ENCODE measurements at regions not wholly inside any gene's neighbourhood (a gene's known extent, or its start where the extent isn't known, plus 50 kb on each side); places are given as distances from the start of the nearest gene placed in this dataset.

GRCh38 chr12:39061576-39061975 lies 156.2 kb upstream of the CPNE8 start:
- no peaks in the 10 kb centered on the region for H3K36me3 ChIP-seq (replicated peaks)
- in situ Hi-C loops (cut with MboI; ENCODE audit: low sequenced_read_pairs) = no loop called here
- DNase-seq (ENCODE audit: low spot score in 2 of 2) = no peak
- H3K4me1 ChIP-seq = peaks cover 5% of the 10 kb centered on the region
- no peaks in the 10 kb centered on the region for H3K9me3 ChIP-seq
- no peak overlapping the region for H3K4me3 ChIP-seq
- no peaks in the 10 kb centered on the region for H3K27me3 ChIP-seq (ENCODE audit: low read depth)

- Histone ChIP-seq H3K4me1 (peaks cover 9% of the 10 kb centered on the region), H3K36me3 (replicated peaks) (no peaks in the 10 kb centered on the region), H3K9me3 (no peaks in the 10 kb centered on the region), H3K4me3 (no peak overlapping the region), H3K27me3 (ENCODE audit: low read depth) (no peaks in the 10 kb centered on the region)
- no peak for DNase-seq (ENCODE audit: low spot score in 2 of 2)
- in situ Hi-C loops (cut with MboI; ENCODE audit: low sequenced_read_pairs) = no loop called here
Measured at GRCh38 chr12:39048395-39048794, 143.0 kb upstream of the CPNE8 start.

GRCh38 chr12:39047539-39048262 lies 142.3 kb upstream of the CPNE8 start:
- in situ Hi-C loops (cut with MboI; ENCODE audit: low sequenced_read_pairs) = no loop called here
- DNase-seq (ENCODE audit: low spot score in 2 of 2) = no peak
- no peak overlapping the region for H3K4me3 ChIP-seq
- H3K4me1 ChIP-seq = peaks cover 16% of the 10 kb centered on the region
- no peaks in the 10 kb centered on the region for H3K36me3 ChIP-seq (replicated peaks)
- H3K9me3 ChIP-seq = no peaks in the 10 kb centered on the region
- no peaks in the 10 kb centered on the region for H3K27me3 ChIP-seq (ENCODE audit: low read depth)

GRCh38 chr12:39044754-39045153 lies 139.4 kb upstream of the CPNE8 start:
- DNase-seq (ENCODE audit: low spot score in 2 of 2) = no peak
- Histone ChIP-seq H3K9me3 (no peaks in the 10 kb centered on the region), H3K36me3 (replicated peaks) (no peaks in the 10 kb centered on the region), H3K27me3 (ENCODE audit: low read depth) (no peaks in the 10 kb centered on the region), H3K4me3 (no peak overlapping the region), H3K4me1 (peaks cover 17% of the 10 kb centered on the region)
- in situ Hi-C loops (cut with MboI; ENCODE audit: low sequenced_read_pairs) = no loop called here

- Histone ChIP-seq H3K4me1 (peaks cover 17% of the 10 kb centered on the region), H3K9me3 (no peaks in the 10 kb centered on the region), H3K4me3 (no peak overlapping the region), H3K27me3 (ENCODE audit: low read depth) (no peaks in the 10 kb centered on the region), H3K36me3 (replicated peaks) (no peaks in the 10 kb centered on the region)
- in situ Hi-C loops (cut with MboI; ENCODE audit: low sequenced_read_pairs) = no loop called here
- no peak for DNase-seq (ENCODE audit: low spot score in 2 of 2)
Measured at GRCh38 chr12:39043424-39043822, 138.0 kb upstream of the CPNE8 start.

- H3K9me3 ChIP-seq = no peaks in the 10 kb centered on the region
- DNase-seq (ENCODE audit: low spot score in 2 of 2) = no peak
- no peaks in the 10 kb centered on the region for H3K36me3 ChIP-seq (replicated peaks)
- peaks cover 10% of the 10 kb centered on the region for H3K4me1 ChIP-seq
- H3K27me3 ChIP-seq (ENCODE audit: low read depth) = no peaks in the 10 kb centered on the region
- H3K4me3 ChIP-seq = no peak overlapping the region
- in situ Hi-C loops (cut with MboI; ENCODE audit: low sequenced_read_pairs) = no loop called here
Measured at GRCh38 chr12:39040275-39040674, 134.9 kb upstream of the CPNE8 start.

GRCh38 chr12:39037115-39037514 lies 131.7 kb upstream of the CPNE8 start:
- H3K27me3 ChIP-seq (ENCODE audit: low read depth) = no peaks in the 10 kb centered on the region
- no peaks in the 10 kb centered on the region for H3K4me1 ChIP-seq
- DNase-seq (ENCODE audit: low spot score in 2 of 2) = peak; percentile 30 to 38
- no peaks in the 10 kb centered on the region for H3K36me3 ChIP-seq (replicated peaks)
- no peak overlapping the region for H3K4me3 ChIP-seq
- in situ Hi-C loops (cut with MboI; ENCODE audit: low sequenced_read_pairs) = no loop called here
- H3K9me3 ChIP-seq = no peaks in the 10 kb centered on the region

- no peak for DNase-seq (ENCODE audit: low spot score in 2 of 2)
- in situ Hi-C loops (cut with MboI; ENCODE audit: low sequenced_read_pairs) = no loop called here
- no peaks in the 10 kb centered on the region for H3K36me3 ChIP-seq (replicated peaks)
- H3K9me3 ChIP-seq = no peaks in the 10 kb centered on the region
- H3K27me3 ChIP-seq (ENCODE audit: low read depth) = no peaks in the 10 kb centered on the region
- no peak overlapping the region for H3K4me3 ChIP-seq
- no peaks in the 10 kb centered on the region for H3K4me1 ChIP-seq
Measured at GRCh38 chr12:39036105-39036504, 130.7 kb upstream of the CPNE8 start.

- no peaks in the 10 kb centered on the region for H3K36me3 ChIP-seq (replicated peaks)
- no peak for DNase-seq (ENCODE audit: low spot score in 2 of 2)
- H3K27me3 ChIP-seq (ENCODE audit: low read depth) = no peaks in the 10 kb centered on the region
- no peaks in the 10 kb centered on the region for H3K9me3 ChIP-seq
- in situ Hi-C loops (cut with MboI; ENCODE audit: low sequenced_read_pairs) = no loop called here
- no peak overlapping the region for H3K4me3 ChIP-seq
- H3K4me1 ChIP-seq = no peaks in the 10 kb centered on the region
Measured at GRCh38 chr12:39033782-39034181, 128.4 kb upstream of the CPNE8 start.

- Histone ChIP-seq H3K4me1 (no peaks in the 10 kb centered on the region), H3K4me3 (no peak overlapping the region), H3K27me3 (ENCODE audit: low read depth) (no peaks in the 10 kb centered on the region), H3K9me3 (no peaks in the 10 kb centered on the region), H3K36me3 (replicated peaks) (no peaks in the 10 kb centered on the region)
- DNase-seq (ENCODE audit: low spot score in 2 of 2) = no peak
- in situ Hi-C loops (cut with MboI; ENCODE audit: low sequenced_read_pairs) = no loop called here
Measured at GRCh38 chr12:39032448-39032847, 127.1 kb upstream of the CPNE8 start.

- no peaks in the 10 kb centered on the region for H3K27me3 ChIP-seq (ENCODE audit: low read depth)
- no peak for DNase-seq (ENCODE audit: low spot score in 2 of 2)
- no peaks in the 10 kb centered on the region for H3K9me3 ChIP-seq
- in situ Hi-C loops (cut with MboI; ENCODE audit: low sequenced_read_pairs) = no loop called here
- no peak overlapping the region for H3K4me3 ChIP-seq
- no peaks in the 10 kb centered on the region for H3K36me3 ChIP-seq (replicated peaks)
- H3K4me1 ChIP-seq = no peaks in the 10 kb centered on the region
Measured at GRCh38 chr12:39032034-39032433, 126.6 kb upstream of the CPNE8 start.

- H3K4me3 ChIP-seq = no peak overlapping the region
- in situ Hi-C loops (cut with MboI; ENCODE audit: low sequenced_read_pairs) = no loop called here
Measured at GRCh38 chr12:39028382-39028781, 123.0 kb upstream of the CPNE8 start.

GRCh38 chr12:39012870-39013269 lies 107.5 kb upstream of the CPNE8 start:
- no peaks in the 10 kb centered on the region for H3K9me3 ChIP-seq
- no peaks in the 10 kb centered on the region for H3K4me1 ChIP-seq
- H3K36me3 ChIP-seq (replicated peaks) = no peaks in the 10 kb centered on the region
- no peak for DNase-seq (ENCODE audit: low spot score in 2 of 2)
- H3K27me3 ChIP-seq (ENCODE audit: low read depth) = no peaks in the 10 kb centered on the region
- no peak overlapping the region for H3K4me3 ChIP-seq
- in situ Hi-C loops (cut with MboI; ENCODE audit: low sequenced_read_pairs) = no loop called here

More at GRCh38 chr12:39028382-39028781, 123.0 kb upstream of the CPNE8 start:
- H3K9me3 ChIP-seq = no peaks in the 10 kb centered on the region
- no peak for DNase-seq (ENCODE audit: low spot score in 2 of 2)
- no peaks in the 10 kb centered on the region for H3K4me1 ChIP-seq
- no peaks in the 10 kb centered on the region for H3K36me3 ChIP-seq (replicated peaks)
- no peaks in the 10 kb centered on the region for H3K27me3 ChIP-seq (ENCODE audit: low read depth)

- Histone ChIP-seq H3K4me1 (no peaks in the 10 kb centered on the region), H3K27me3 (ENCODE audit: low read depth) (no peaks in the 10 kb centered on the region), H3K9me3 (no peaks in the 10 kb centered on the region), H3K36me3 (replicated peaks) (no peaks in the 10 kb centered on the region), H3K4me3 (no peak overlapping the region)
- DNase-seq (ENCODE audit: low spot score in 2 of 2) = no peak
- in situ Hi-C loops (cut with MboI; ENCODE audit: low sequenced_read_pairs) = no loop called here
Measured at GRCh38 chr12:39011166-39011565, 105.8 kb upstream of the CPNE8 start.

- in situ Hi-C loops (cut with MboI; ENCODE audit: low sequenced_read_pairs) = no loop called here
- no peak for DNase-seq (ENCODE audit: low spot score in 2 of 2)
- no peak overlapping the region for H3K4me3 ChIP-seq
- no peaks in the 10 kb centered on the region for H3K36me3 ChIP-seq (replicated peaks)
- H3K27me3 ChIP-seq (ENCODE audit: low read depth) = no peaks in the 10 kb centered on the region
- H3K4me1 ChIP-seq = no peaks in the 10 kb centered on the region
- no peaks in the 10 kb centered on the region for H3K9me3 ChIP-seq
Measured at GRCh38 chr12:39010406-39010805, 105.0 kb upstream of the CPNE8 start.
